ENCODE measurements at regions not wholly inside any gene's neighbourhood (a gene's known extent, or its start where the extent isn't known, plus 50 kb on each side); places are given as distances from the start of the nearest gene placed in this dataset.

GRCh38 chrX:1895583-1895982, 280.7 kb downstream of the ASMT start (continued):
- TF ChIP-seq SUZ12 (IDR thresholded peaks at IDR 0.05; ENCODE audit: low read length), result no peak
- TF ChIP-seq GTF2F1 (IDR thresholded peaks at IDR 0.05; ENCODE audit: borderline replicate concordance, low read depth, low read length), result no peak

All from H1 (cell line).